BJ (cell line): ENCODE measurements at regions not wholly inside any gene's neighbourhood (a gene's known extent, or its start where the extent isn't known, plus 50 kb on each side); places are given as distances from the start of the nearest gene placed in this dataset.

Source experiments
- CTCF ChIA-PET: fragments of 350-600 bp; formaldehyde crosslinking; extraction: SDS; loops from one replicate; lab custom pipeline; 2021; ENCODE audit warnings: antibody characterized with exemption, inconsistent platforms; lab: Yijun Ruan, JAX
- POLR2A ChIA-PET: fragments of 300-600 bp; sonication (Branson Sonifier 250); formaldehyde crosslinking; extraction: SDS; loops from one replicate; lab custom pipeline; 2021; ENCODE audit warnings: antibody characterized with exemption; lab: Charles Lee
- DNase-seq: peaks from one replicate; pipeline ENCODE4 v3.0.0-alpha.2; 2011; ENCODE audit warnings: low read depth
- H3K27me3 ChIP-seq: 2 replicates; pipeline ENCODE4 v1.6.0; 2011; ENCODE audit warnings: low read length; ENCODE audit not compliant: control insufficient read depth, insufficient read depth
- H3K36me3 ChIP-seq: 2 replicates; pipeline ENCODE4 v1.5.1; 2011; ENCODE audit warnings: low read length; ENCODE audit not compliant: control insufficient read depth, insufficient read depth
- H3K4me3 ChIP-seq: 2 replicates; pipeline ENCODE4 v1.5.1; 2011; ENCODE audit warnings: low read depth, mild to moderate bottlenecking, control low read depth, low read length
- CTCF ChIP-seq: IDR thresholded peaks from 2 replicates; pipeline ENCODE4 v1.5.1; 2011; ENCODE audit warnings: low read depth, mild to moderate bottlenecking, control low read depth, inconsistent platforms, low read length, moderate library complexity; ENCODE audit not compliant: insufficient read depth

DNA sequence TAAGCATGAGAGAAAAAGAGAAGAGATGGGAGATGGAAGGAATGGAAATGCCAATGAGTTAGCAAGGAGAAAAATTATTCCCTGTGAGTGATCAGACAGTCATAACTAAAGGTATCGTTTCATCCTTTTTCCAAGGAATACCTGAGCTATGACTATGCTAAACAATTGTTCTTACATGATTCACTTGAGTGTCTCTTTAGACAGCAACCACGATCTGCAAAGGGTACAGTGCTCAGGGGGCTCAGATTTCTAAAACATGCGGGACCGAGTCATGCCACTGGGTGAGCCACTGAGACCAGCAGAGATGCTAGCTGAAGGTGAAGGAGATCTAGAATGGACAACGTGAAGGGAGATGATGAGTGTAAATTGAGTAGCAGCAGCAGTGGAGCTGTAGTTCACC lies 78.0 kb upstream of the CTTNBP2 start:
- CTCF ChIA-PET: no interaction called here
- POLR2A ChIA-PET: no interaction called here
- TF ChIP-seq CTCF: no peak
- H3K4me3 ChIP-seq: no peak overlapping the region
- DNase-seq: no peak
- H3K36me3 ChIP-seq: no peaks in the 10 kb centered on the region
- H3K27me3 ChIP-seq: no peaks in the 10 kb centered on the region

DNA sequence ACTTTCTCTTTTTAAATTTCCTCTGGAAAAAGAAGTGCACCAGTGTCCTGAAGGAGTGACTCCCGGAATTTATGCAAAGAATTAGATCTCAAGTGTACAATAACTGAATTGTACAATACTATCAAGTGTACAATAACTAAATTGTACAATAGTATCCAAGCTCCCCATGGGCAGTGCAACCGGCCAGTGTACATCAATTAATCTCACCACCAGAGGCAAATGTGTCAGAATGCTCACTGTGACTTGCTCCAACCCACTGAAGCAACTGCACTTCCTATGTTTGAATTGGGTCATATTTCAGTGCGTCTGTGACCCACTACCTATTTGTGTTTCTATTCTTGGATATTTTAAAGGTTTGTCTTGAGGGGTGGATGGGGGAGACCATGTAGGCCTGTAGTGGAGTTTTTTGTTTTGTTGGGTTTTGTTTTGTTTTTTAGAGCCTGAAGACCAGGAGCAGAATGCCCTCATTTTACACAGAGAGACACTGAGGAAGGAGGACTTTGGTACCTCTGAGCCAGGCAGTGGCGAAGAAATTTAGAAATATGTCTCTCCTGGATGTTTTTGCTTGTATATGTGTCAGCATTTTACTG lies 78.5 kb upstream of the CTTNBP2 start:
- POLR2A ChIA-PET: no interaction called here

GRCh38 chr7:117955046-117955445 lies 81.8 kb upstream of the CTTNBP2 start:
- Histone ChIP-seq H3K36me3 (no peaks in the 10 kb centered on the region), H3K4me3 (no peak overlapping the region), H3K27me3 (no peaks in the 10 kb centered on the region)
- TF ChIP-seq CTCF: no peak
- DNase-seq: no peak
- POLR2A ChIA-PET: no interaction called here
- CTCF ChIA-PET: no interaction called here

More for the DNA sequence above, 78.5 kb upstream of the CTTNBP2 start:
- DNase-seq: no peak
- no peaks in the 10 kb centered on the region for H3K27me3 ChIP-seq
- no peak for TF ChIP-seq CTCF
- H3K4me3 ChIP-seq: no peak overlapping the region
- CTCF ChIA-PET: no interaction called here
- no peaks in the 10 kb centered on the region for H3K36me3 ChIP-seq

DNA sequence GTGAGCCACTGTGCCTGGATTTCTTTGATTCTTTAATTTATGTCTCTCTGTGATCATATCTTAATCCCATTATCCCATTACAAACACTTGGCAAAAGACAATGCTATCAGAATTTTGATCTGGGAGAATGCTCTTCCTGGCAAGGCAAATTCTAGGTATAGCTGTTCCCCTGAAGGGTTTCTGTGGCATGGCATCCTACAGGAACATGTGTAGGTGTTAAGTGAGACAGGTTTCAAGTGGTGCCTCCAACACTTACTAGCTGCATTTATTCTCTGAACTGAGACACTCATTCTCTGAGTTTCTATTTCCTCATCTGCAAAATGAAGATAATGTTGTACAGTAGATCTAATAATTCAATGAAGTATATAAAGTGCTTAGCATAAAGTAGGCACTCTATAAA lies 87.1 kb upstream of the CTTNBP2 start:
- Histone ChIP-seq H3K4me3 (no peak overlapping the region), H3K36me3 (no peaks in the 10 kb centered on the region), H3K27me3 (no peaks in the 10 kb centered on the region)
- no peak for TF ChIP-seq CTCF
- ChIA-PET POLR2A (no interaction called here), CTCF (no interaction called here)
- DNase-seq: no peak

- Histone ChIP-seq H3K4me3 (no peak overlapping the region), H3K27me3 (no peaks in the 10 kb centered on the region), H3K36me3 (no peaks in the 10 kb centered on the region)
- no peak for DNase-seq
- no peak for TF ChIP-seq CTCF
- ChIA-PET CTCF (interaction anchor here (0.6 kb wide), 1 partner anchor 233 kb away, joined by 3 read pairs; no protein-coding TSS in a partner anchor), POLR2A (no interaction called here)
Measured at GRCh38 chr7:117961235-117961634, 88.0 kb upstream of the CTTNBP2 start.
